Esophagus muscularis mucosa (tissue), 4 donors: ENCODE measurements at regions not wholly inside any gene's neighbourhood (a gene's known extent, or its start where the extent isn't known, plus 50 kb on each side); places are given as distances from the start of the nearest gene placed in this dataset.

Experiments
- DNase-seq: peaks from one replicate; pipeline ENCODE4 v3.0.0-alpha.2; 2017; ENCODE audit errors: extremely low spot score
- H3K27ac ChIP-seq, 4 donors: fragments of 200-600 bp; sonication (generic); replicated peaks in 1 of 4; 1 replicate in 3 of 4; 2 replicates in 1 of 4; pipeline ENCODE4 v1.5.1; 2016 to 2019; ENCODE audit warnings: mild to moderate bottlenecking in 1 of 4
- H3K27me3 ChIP-seq, 4 donors: fragments of 200-600 bp; sonication (generic); one replicate each; pipeline versions ENCODE4 v1.5.1 to v1.6.0; 2016 to 2019
- H3K36me3 ChIP-seq, 4 donors: fragments of 200-600 bp; sonication (generic); one replicate each; pipeline ENCODE4 v1.5.1; 2016 to 2019
- H3K4me1 ChIP-seq, 4 donors: fragments of 200-600 bp; sonication (generic); one replicate each; pipeline ENCODE4 v1.5.1; 2016 to 2019
- H3K4me3 ChIP-seq, 4 donors: fragments of 200-600 bp; sonication (generic); 1 replicate in 2 of 4; 2 replicates in 2 of 4; pipeline ENCODE4 v1.5.1; 2016 to 2019; ENCODE audit warnings: mild to moderate bottlenecking in 4 of 4, moderate library complexity in 1 of 4
- H3K9me3 ChIP-seq, 4 donors: fragments of 200-600 bp; sonication (generic); 1 replicate in 3 of 4; 2 replicates in 1 of 4; pipeline ENCODE4 v1.5.1; 2016 to 2019
- EP300 ChIP-seq: sonication (generic); formaldehyde crosslinking; IDR thresholded peaks from one replicate; pipeline ENCODE4 v1.6.1; 2017; ENCODE audit warnings: antibody characterized with exemption
- POLR2A ChIP-seq: fragments of 450-650 bp; IDR thresholded peaks from one replicate; pipeline ENCODE4 v1.6.1; 2017; ENCODE audit warnings: antibody characterized with exemption, moderate library complexity, mild to moderate bottlenecking, low read depth
- POLR2AphosphoS5 ChIP-seq, 2 donors: sonication (generic); formaldehyde crosslinking; IDR thresholded peaks; one replicate each; pipeline ENCODE4 v1.6.1; 2017; ENCODE audit warnings: antibody characterized with exemption in 2 of 2
- WGBS: methylation state at CpG from one replicate; pipeline ENCODE4 v1.1.5; 2018; 5-methylcytosine and 5-hydroxymethylcytosine counted together
- intact Hi-C: fragments of 100-400 bp; cut with DNase I; formaldehyde crosslinking; loops from one replicate; pipeline ENCODE4 v1.15.1; 2023
- TF ChIP-seq, protein P1 (sequence below), 3 experiments: fragments of 200-600 bp in 2 of 3; fragments of 450-650 bp in 1 of 3; sonication (generic) in 2 of 3; IDR thresholded peaks; one replicate each; pipeline ENCODE4 v1.5.1; 2017 to 2019; ENCODE audit warnings: antibody characterized with exemption in 3 of 3, mild to moderate bottlenecking in 2 of 3, moderate library complexity in 1 of 3

DNA sequence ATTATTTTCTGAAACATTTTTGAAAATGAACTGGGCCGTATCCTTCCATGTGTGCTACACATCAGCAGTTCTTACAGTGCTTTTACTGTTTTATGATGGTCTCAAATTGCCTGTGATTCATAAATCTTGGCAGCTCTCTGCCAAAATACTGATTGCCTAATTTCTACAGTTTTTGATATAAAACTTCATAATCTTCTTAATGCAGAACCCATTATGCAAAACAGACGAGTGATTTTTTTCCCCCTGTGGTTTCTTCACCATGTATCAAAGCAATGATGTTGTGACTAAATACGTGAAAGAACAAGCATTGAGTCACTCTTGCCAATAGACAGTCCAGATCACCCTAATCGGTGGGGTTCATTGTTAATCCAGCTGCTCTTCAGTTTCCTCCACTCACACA lies 156.4 kb upstream of the WDR1 start:
- H3K4me3 ChIP-seq = no peak overlapping the region
- H3K27me3 ChIP-seq = no peaks in the 10 kb centered on the region
- no peaks in the 10 kb centered on the region for H3K9me3 ChIP-seq
- H3K4me1 ChIP-seq = no peaks in the 10 kb centered on the region
- TF ChIP-seq POLR2A (no peak), EP300 (no peak)
- TF ChIP-seq, protein P1, sequence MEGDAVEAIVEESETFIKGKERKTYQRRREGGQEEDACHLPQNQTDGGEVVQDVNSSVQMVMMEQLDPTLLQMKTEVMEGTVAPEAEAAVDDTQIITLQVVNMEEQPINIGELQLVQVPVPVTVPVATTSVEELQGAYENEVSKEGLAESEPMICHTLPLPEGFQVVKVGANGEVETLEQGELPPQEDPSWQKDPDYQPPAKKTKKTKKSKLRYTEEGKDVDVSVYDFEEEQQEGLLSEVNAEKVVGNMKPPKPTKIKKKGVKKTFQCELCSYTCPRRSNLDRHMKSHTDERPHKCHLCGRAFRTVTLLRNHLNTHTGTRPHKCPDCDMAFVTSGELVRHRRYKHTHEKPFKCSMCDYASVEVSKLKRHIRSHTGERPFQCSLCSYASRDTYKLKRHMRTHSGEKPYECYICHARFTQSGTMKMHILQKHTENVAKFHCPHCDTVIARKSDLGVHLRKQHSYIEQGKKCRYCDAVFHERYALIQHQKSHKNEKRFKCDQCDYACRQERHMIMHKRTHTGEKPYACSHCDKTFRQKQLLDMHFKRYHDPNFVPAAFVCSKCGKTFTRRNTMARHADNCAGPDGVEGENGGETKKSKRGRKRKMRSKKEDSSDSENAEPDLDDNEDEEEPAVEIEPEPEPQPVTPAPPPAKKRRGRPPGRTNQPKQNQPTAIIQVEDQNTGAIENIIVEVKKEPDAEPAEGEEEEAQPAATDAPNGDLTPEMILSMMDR (IDR thresholded peaks at IDR 0.05) = no peak
- intact Hi-C loops = no loop called here
- no peaks in the 10 kb centered on the region for H3K36me3 ChIP-seq
- 63% methylated on average over 4 of the region's 4 CpGs for WGBS
- no peak for DNase-seq
- no peak overlapping the region for H3K27ac ChIP-seq

DNA sequence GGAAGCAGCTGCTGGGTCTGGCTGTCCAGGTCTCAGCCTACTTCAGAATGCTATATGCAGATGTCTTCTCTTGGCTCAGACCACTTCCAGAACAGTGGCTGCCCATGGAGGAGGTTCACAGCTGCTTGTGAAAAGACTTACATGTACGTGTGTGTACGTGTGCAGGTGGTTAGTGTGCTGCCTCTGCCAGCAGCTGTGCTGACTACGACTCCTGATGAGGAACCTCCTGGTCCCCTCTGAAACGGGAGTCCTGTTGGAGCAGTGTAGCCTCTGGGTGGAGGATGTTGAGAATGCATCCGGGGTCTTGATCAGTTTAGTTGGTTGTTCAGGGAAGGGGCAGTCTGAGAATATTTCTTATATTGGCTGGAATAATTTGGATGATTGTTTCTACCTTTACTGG lies 155.9 kb upstream of the WDR1 start:
- H3K27ac ChIP-seq = no peak overlapping the region
- no peaks in the 10 kb centered on the region for H3K9me3 ChIP-seq
- no peaks in the 10 kb centered on the region for H3K27me3 ChIP-seq
- H3K36me3 ChIP-seq = no peaks in the 10 kb centered on the region
- H3K4me1 ChIP-seq = no peaks in the 10 kb centered on the region
- 81% methylated on average over 4 of the region's 5 CpGs for WGBS
- intact Hi-C loops = no loop called here
- H3K4me3 ChIP-seq = no peak overlapping the region
- TF ChIP-seq POLR2AphosphoS5 (IDR thresholded peaks at IDR 0.05) = no peak
- no peak for TF ChIP-seq EP300
- no peak for TF ChIP-seq POLR2A
- TF ChIP-seq, protein P1 (IDR thresholded peaks at IDR 0.05) = no peak
- no peak for DNase-seq

DNA sequence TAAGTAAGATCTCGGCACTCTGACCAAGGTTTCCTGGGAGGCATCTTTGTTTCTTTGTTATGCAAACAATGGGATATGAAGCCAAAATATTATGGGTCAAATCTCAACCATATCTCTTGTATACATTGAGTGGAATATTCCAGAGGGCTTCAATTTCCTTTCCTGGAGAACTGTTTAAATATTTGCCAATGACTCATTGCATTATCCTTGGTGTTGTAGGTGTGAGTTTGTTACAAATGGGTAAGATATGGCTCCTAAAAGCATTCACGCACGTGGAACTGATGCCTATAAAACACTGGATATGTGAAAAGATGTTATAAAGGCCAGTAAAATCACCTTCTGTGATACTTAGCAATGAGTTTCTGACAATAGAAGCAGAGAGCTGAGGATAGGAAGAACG lies 150.5 kb upstream of the WDR1 start:
- Histone ChIP-seq H3K4me1 (no peaks in the 10 kb centered on the region), H3K9me3 (no peaks in the 10 kb centered on the region), H3K27me3 (no peaks in the 10 kb centered on the region), H3K27ac (no peak overlapping the region), H3K4me3 (no peak overlapping the region), H3K36me3 (no peaks in the 10 kb centered on the region)
- TF ChIP-seq POLR2A = no peak
- TF ChIP-seq EP300 = no peak
- TF ChIP-seq, protein P1 (IDR thresholded peaks at IDR 0.05) = no peak
- TF ChIP-seq POLR2AphosphoS5 (IDR thresholded peaks at IDR 0.05) = no peak
- DNase-seq = no peak
- intact Hi-C loops = no loop called here
- WGBS = 84% methylated on average over 4 of the region's 4 CpGs

DNA sequence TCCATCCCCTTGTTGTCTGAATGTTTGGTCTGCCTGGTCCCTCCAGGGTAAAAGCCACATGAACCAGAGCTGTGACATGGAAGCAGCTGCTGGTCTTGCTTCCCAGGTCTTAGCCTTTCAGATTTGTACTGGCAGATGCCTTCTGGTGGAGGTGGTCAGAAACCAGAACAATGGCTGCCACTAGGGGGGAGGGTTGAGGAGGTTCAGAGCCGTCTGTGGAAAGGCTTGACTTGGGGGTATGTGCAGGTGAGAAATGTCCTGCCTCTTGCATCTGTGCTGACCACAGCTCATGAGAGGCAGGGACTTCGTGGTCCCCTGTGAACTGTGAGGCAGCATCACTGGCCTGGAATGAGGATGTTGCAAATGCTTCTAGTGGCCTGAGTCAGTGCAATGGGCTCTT lies 144.2 kb upstream of the WDR1 start:
- TF ChIP-seq POLR2AphosphoS5 (IDR thresholded peaks at IDR 0.05) = no peak
- TF ChIP-seq POLR2A = no peak
- TF ChIP-seq, protein P1 (IDR thresholded peaks at IDR 0.05) = no peak
- TF ChIP-seq EP300 = no peak
- Histone ChIP-seq H3K9me3 (no peaks in the 10 kb centered on the region), H3K27ac (no peak overlapping the region), H3K4me3 (no peak overlapping the region), H3K36me3 (no peaks in the 10 kb centered on the region), H3K27me3 (no peaks in the 10 kb centered on the region), H3K4me1 (no peaks in the 10 kb centered on the region)
- 58% methylated on average over 2 of the region's 2 CpGs for whole genome bisulfite sequencing
- intact Hi-C loops = no loop called here
- DNase-seq = no peak

DNA sequence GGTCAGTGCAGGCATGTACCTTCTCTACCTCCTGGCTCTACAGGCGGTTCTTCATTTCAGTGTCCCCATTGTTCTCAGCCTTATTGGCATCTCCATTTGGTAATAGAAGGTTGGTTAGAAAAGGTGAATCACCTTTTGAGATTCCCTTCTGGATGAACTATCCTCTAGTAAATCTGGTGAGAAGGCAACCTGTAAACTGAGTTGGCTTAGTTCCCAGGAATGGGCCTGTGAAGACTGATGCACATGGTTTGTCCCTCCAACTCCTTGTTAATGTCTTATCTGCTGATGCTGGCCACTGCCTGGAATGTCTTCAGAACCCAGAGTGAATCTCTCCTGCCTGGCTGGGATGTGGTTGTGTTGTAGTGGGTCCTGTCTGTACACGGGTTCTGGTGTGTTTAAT lies 143.4 kb upstream of the WDR1 start:
- no peak overlapping the region for H3K4me3 ChIP-seq
- H3K27me3 ChIP-seq = no peaks in the 10 kb centered on the region
- H3K4me1 ChIP-seq = no peaks in the 10 kb centered on the region
- no peak overlapping the region for H3K27ac ChIP-seq
- DNase-seq = no peak
- 100% methylated on average over 2 of the region's 2 CpGs for WGBS
- no peaks in the 10 kb centered on the region for H3K9me3 ChIP-seq
- no peak for TF ChIP-seq EP300
- TF ChIP-seq POLR2AphosphoS5 (IDR thresholded peaks at IDR 0.05) = no peak
- TF ChIP-seq, protein P1 (IDR thresholded peaks at IDR 0.05) = no peak
- TF ChIP-seq POLR2A = no peak
- intact Hi-C loops = no loop called here
- no peaks in the 10 kb centered on the region for H3K36me3 ChIP-seq
